ENCODE measurements at regions not wholly inside any gene's neighbourhood (a gene's known extent, or its start where the extent isn't known, plus 50 kb on each side); places are given as distances from the start of the nearest gene placed in this dataset.

GRCh38 chr14:34004881-34005280 is 54.0 kb upstream of the EGLN3 start:
- no peak for TF ChIP-seq POLR2AphosphoS2 (IDR thresholded peaks at IDR 0.05; ENCODE audit: low read depth, low read length)
- no peak for TF ChIP-seq JUN (CRISPR knock-in tag; IDR thresholded peaks at IDR 0.05)
- no peak for TF ChIP-seq SOX6 (IDR thresholded peaks at IDR 0.05)
- TF ChIP-seq SOX6 (CRISPR knock-in tag; IDR thresholded peaks at IDR 0.05) = no peak
- no peak for TF ChIP-seq KLF6 (CRISPR knock-in tag; IDR thresholded peaks at IDR 0.05)
- no peak for TF ChIP-seq XRCC5 (optimal IDR thresholded peaks at IDR 0.05; ENCODE audit: low read length)
- TF ChIP-seq RFX5 (IDR thresholded peaks at IDR 0.05; ENCODE audit: low read depth, low read length) = no peak

All from HepG2 (cell line).